Activated CD8-positive, alpha-beta T cell treated with anti-CD3 and anti-CD28 coated beads for 36 hours (primary cell): ENCODE measurements at regions not wholly inside any gene's neighbourhood (a gene's known extent, or its start where the extent isn't known, plus 50 kb on each side); places are given as distances from the start of the nearest gene placed in this dataset.

ENCODE experiments used
- ATAC-seq: fragments of 200-7000 bp; cut with Tn5 transposase; one replicate; pipeline ENCODE4 v1.10.0; 2021; ENCODE audit warnings: mild to moderate bottlenecking, moderate library complexity
- CTCF ChIA-PET: fragments of 350-600 bp; sonication (Branson Sonifier 250); formaldehyde crosslinking; loops from one replicate; lab custom pipeline; 2021; ENCODE audit warnings: antibody characterized with exemption; lab: Charles Lee
- POLR2A ChIA-PET: fragments of 350-600 bp; sonication (Branson Sonifier 250); formaldehyde crosslinking; loops from one replicate; lab custom pipeline; 2021; ENCODE audit warnings: antibody characterized with exemption; lab: Charles Lee
- DNase-seq: peaks from one replicate; pipeline ENCODE4 v3.0.0-alpha.2; 2020
- H3K27ac Mint-ChIP-seq: one replicate; pipeline ENCODE4 v1.8.0; 2021; ENCODE audit warnings: mild to moderate bottlenecking, mixed read lengths
- H3K27me3 Mint-ChIP-seq: one replicate; pipeline ENCODE4 v1.8.0; 2021; ENCODE audit warnings: mixed read lengths
- H3K36me3 Mint-ChIP-seq: one replicate; pipeline ENCODE4 v1.8.0; 2021; ENCODE audit warnings: low read depth, mixed read lengths
- H3K4me1 Mint-ChIP-seq: one replicate; pipeline ENCODE4 v1.8.0; 2021; ENCODE audit warnings: low read depth, mixed read lengths
- H3K4me3 Mint-ChIP-seq: one replicate; pipeline ENCODE4 v1.8.0; 2021; ENCODE audit warnings: mild to moderate bottlenecking, moderate library complexity, mixed read lengths
- H3K9me3 Mint-ChIP-seq: one replicate; pipeline ENCODE4 v1.8.0; 2021; ENCODE audit warnings: mixed read lengths
- CTCF ChIP-seq: fragments of 200-600 bp; IDR thresholded peaks from one replicate; pipeline ENCODE4 v1.8.0; 2022; ENCODE audit warnings: antibody characterized with exemption, mild to moderate bottlenecking
- intact Hi-C: fragments of 100-400 bp; cut with micrococcal nuclease; formaldehyde crosslinking; loops from one replicate; pipeline ENCODE4 v1.10.0; 2022

- H3K27ac Mint-ChIP-seq: no peak overlapping the region
- intact Hi-C loops: no loop called here
- H3K4me1 Mint-ChIP-seq: no peaks in the 10 kb centered on the region
- ATAC-seq (no peak), DNase-seq (no peak)
- no peak overlapping the region for H3K4me3 Mint-ChIP-seq
- no peaks in the 10 kb centered on the region for H3K9me3 Mint-ChIP-seq
- CTCF ChIA-PET: no interaction called here
- no peaks in the 10 kb centered on the region for H3K27me3 Mint-ChIP-seq
- POLR2A ChIA-PET: no interaction called here
- H3K36me3 Mint-ChIP-seq: no peaks in the 10 kb centered on the region
- TF ChIP-seq CTCF: no peak
Measured at GRCh38 chr1:213362598-213362997, 311.6 kb downstream of the RPS6KC1 start.

GRCh38 chr1:213366141-213366831, 315.2 kb downstream of the RPS6KC1 start:
- DNase-seq (no peak), ATAC-seq (no peak)
- Mint-ChIP-seq H3K4me3 (no peak overlapping the region), H3K4me1 (no peaks in the 10 kb centered on the region), H3K27me3 (no peaks in the 10 kb centered on the region), H3K36me3 (no peaks in the 10 kb centered on the region), H3K27ac (no peak overlapping the region), H3K9me3 (no peaks in the 10 kb centered on the region)
- POLR2A ChIA-PET: no interaction called here
- no peak for TF ChIP-seq CTCF
- intact Hi-C loops: no loop called here
- CTCF ChIA-PET: interaction anchor here (1.1 kb wide), 1 partner anchor 12 kb away, joined by 3 read pairs; no protein-coding TSS in a partner anchor

- ChIA-PET POLR2A (no interaction called here), CTCF (no interaction called here)
- Mint-ChIP-seq H3K36me3 (no peaks in the 10 kb centered on the region), H3K27ac (no peak overlapping the region), H3K27me3 (peaks cover 3% of the 10 kb centered on the region), H3K9me3 (no peaks in the 10 kb centered on the region), H3K4me1 (no peaks in the 10 kb centered on the region), H3K4me3 (no peak overlapping the region)
- DNase-seq (no peak), ATAC-seq (no peak)
- TF ChIP-seq CTCF: no peak
- intact Hi-C loops: no loop called here
Measured at GRCh38 chr1:213369465-213369864, 318.4 kb downstream of the RPS6KC1 start.

- CTCF ChIA-PET: no interaction called here
- Mint-ChIP-seq H3K36me3 (no peaks in the 10 kb centered on the region), H3K4me3 (no peak overlapping the region), H3K9me3 (no peaks in the 10 kb centered on the region), H3K27me3 (peaks cover 3% of the 10 kb centered on the region), H3K27ac (no peak overlapping the region), H3K4me1 (no peaks in the 10 kb centered on the region)
- POLR2A ChIA-PET: no interaction called here
- DNase-seq (no peak), ATAC-seq (no peak)
- TF ChIP-seq CTCF: no peak
- intact Hi-C loops: no loop called here
Measured at GRCh38 chr1:213370523-213370922, 319.5 kb downstream of the RPS6KC1 start.

- peaks cover 3% of the 10 kb centered on the region for H3K27me3 Mint-ChIP-seq
- ATAC-seq: no peak
- ChIA-PET CTCF (no interaction called here), POLR2A (no interaction called here)
- H3K9me3 Mint-ChIP-seq: no peaks in the 10 kb centered on the region
- no peak overlapping the region for H3K27ac Mint-ChIP-seq
- no peaks in the 10 kb centered on the region for H3K4me1 Mint-ChIP-seq
- no peak overlapping the region for H3K4me3 Mint-ChIP-seq
- no peak for DNase-seq
- intact Hi-C loops: no loop called here
- no peak for TF ChIP-seq CTCF
- no peaks in the 10 kb centered on the region for H3K36me3 Mint-ChIP-seq
Measured at GRCh38 chr1:213371525-213371846, 320.4 kb downstream of the RPS6KC1 start.
